ENCODE measurements at regions not wholly inside any gene's neighbourhood (a gene's known extent, or its start where the extent isn't known, plus 50 kb on each side); places are given as distances from the start of the nearest gene placed in this dataset.
A peak's percentile ranks its signal among the peaks of the same experiment; 100 is the strongest.

- H3K36me3 ChIP-seq = peaks cover 0 to 16% (median 0%) of the 10 kb centered on the region in 11 experiments; a peak in 7 of 22 replicates
- H3K27ac ChIP-seq = no peak overlapping the region
- H3K9ac ChIP-seq = no peak overlapping the region
- no peak for TF ChIP-seq Cebpa-rat (IDR thresholded peaks at IDR 0.05)
- H3K4me2 ChIP-seq = peak overlapping the region in 1 of 11 experiments; percentile 73; a peak in 2 of 22 replicates
- H3K27me3 ChIP-seq = no peaks in the 10 kb centered on the region
- no peak overlapping the region for H3K4me3 ChIP-seq
- H4K20me1 ChIP-seq = peaks cover 0 to 94% (median 71%) of the 10 kb centered on the region in 11 experiments; a peak in 20 of 22 replicates
- H3K9me3 ChIP-seq (replicated peaks in 1 of 11) = peaks cover 0 to 18% (median 12%) of the 10 kb centered on the region in 11 experiments; a peak in 10 of 22 replicates
- H3K4me1 ChIP-seq = peaks cover 0 to 40% (median 27%) of the 10 kb centered on the region in 10 experiments; a peak in 16 of 20 replicates
Measured at GRCh38 chr22:49620003-49620556, 207.6 kb downstream of the BRD1 start.

DNA sequence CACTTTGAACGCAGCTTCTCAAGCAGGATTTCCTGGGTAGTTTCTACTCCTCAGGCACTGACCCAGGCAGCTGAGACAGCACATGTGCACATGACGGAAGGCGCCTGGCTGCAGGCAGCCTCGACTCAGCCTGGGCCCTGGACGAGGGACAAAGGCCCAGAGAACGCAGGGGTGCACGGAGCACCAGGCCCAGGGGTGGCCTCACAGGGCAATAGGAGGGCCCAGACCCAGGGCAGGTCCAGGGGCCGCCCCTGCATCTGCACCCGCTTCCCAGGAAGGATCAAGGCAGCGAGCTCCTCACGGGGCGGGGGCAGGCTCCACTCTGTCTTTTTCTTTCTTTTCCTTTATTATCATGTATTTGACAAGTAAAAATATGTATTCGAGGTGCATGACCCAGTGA, 208.4 kb downstream of the BRD1 start:
- no peak for TF ChIP-seq Cebpa-rat (IDR thresholded peaks at IDR 0.05)
- Histone ChIP-seq H3K4me2 (peak overlapping the region in 6 of 11 experiments; percentile 62 to 84 (median 74); a peak in 7 of 22 replicates), H3K4me1 (peaks cover 0 to 40% (median 27%) of the 10 kb centered on the region in 10 experiments; a peak in 16 of 20 replicates), H3K9ac (no peak overlapping the region; a peak in 1 of 22 replicates), H3K36me3 (peaks cover 0 to 23% (median 0%) of the 10 kb centered on the region in 11 experiments; a peak in 7 of 22 replicates), H4K20me1 (peaks cover 0 to 90% (median 65%) of the 10 kb centered on the region in 11 experiments; a peak in 20 of 22 replicates), H3K27ac (no peak overlapping the region), H3K27me3 (no peaks in the 10 kb centered on the region), H3K4me3 (no peak overlapping the region), H3K9me3 (replicated peaks in 1 of 11) (peaks cover 0 to 23% (median 15%) of the 10 kb centered on the region in 11 experiments; a peak in 12 of 22 replicates)

DNA sequence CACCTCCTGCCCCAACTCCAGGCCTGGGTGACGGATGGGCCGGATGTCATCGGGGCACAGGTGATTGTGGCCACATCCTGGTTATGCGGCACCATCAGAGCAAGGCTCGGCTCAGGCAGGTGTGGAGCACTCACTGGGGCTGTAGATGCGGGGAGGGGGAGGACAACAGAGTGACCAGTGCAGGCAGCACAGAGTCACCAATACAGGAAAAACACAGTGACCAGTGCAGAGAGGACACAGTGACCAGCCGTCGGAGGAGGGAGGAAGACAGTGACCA, 209.1 kb downstream of the BRD1 start:
- no peak overlapping the region; a peak in 1 of 22 replicates for H3K27ac ChIP-seq
- H3K4me2 ChIP-seq = peak overlapping the region in 9 of 11 experiments; percentile 26 to 84 (median 68); a peak in 16 of 22 replicates
- H3K27me3 ChIP-seq = no peaks in the 10 kb centered on the region
- peaks cover 0 to 40% (median 27%) of the 10 kb centered on the region in 10 experiments; a peak in 16 of 20 replicates for H3K4me1 ChIP-seq
- H3K9me3 ChIP-seq (replicated peaks in 1 of 11) = peaks cover 6 to 29% (median 20%) of the 10 kb centered on the region in 11 experiments; a peak in 19 of 22 replicates
- H3K4me3 ChIP-seq = no peak overlapping the region; a peak in 1 of 20 replicates
- H3K36me3 ChIP-seq = peaks cover 0 to 30% (median 5%) of the 10 kb centered on the region in 11 experiments; a peak in 8 of 22 replicates
- peak overlapping the region in 2 of 11 experiments; percentile 44; a peak in 3 of 22 replicates for H3K9ac ChIP-seq
- TF ChIP-seq Cebpa-rat (IDR thresholded peaks at IDR 0.05) = no peak
- H4K20me1 ChIP-seq = peaks cover 0 to 89% (median 61%) of the 10 kb centered on the region in 11 experiments; a peak in 20 of 22 replicates

GRCh38 chr22:49617866-49618676, 209.6 kb downstream of the BRD1 start:
- no peak overlapping the region; a peak in 1 of 20 replicates for H3K4me3 ChIP-seq
- peaks cover 12 to 35% (median 25%) of the 10 kb centered on the region in 11 experiments; a peak in 21 of 22 replicates for H3K9me3 ChIP-seq (replicated peaks in 1 of 11)
- peaks cover 0 to 40% (median 27%) of the 10 kb centered on the region in 10 experiments; a peak in 16 of 20 replicates for H3K4me1 ChIP-seq
- peaks cover 0 to 85% (median 56%) of the 10 kb centered on the region in 11 experiments; a peak in 20 of 22 replicates for H4K20me1 ChIP-seq
- peaks cover 0 to 35% (median 10%) of the 10 kb centered on the region in 11 experiments; a peak in 10 of 22 replicates for H3K36me3 ChIP-seq
- no peaks in the 10 kb centered on the region for H3K27me3 ChIP-seq
- H3K4me2 ChIP-seq = peak overlapping the region in 9 of 11 experiments; percentile 26 to 84 (median 68); a peak in 17 of 22 replicates
- peak overlapping the region in 2 of 11 experiments; percentile 44; a peak in 4 of 22 replicates for H3K9ac ChIP-seq
- no peak overlapping the region; a peak in 1 of 22 replicates for H3K27ac ChIP-seq
- TF ChIP-seq Cebpa-rat (IDR thresholded peaks at IDR 0.05) = no peak

GRCh38 chr22:49617264-49617663, 210.4 kb downstream of the BRD1 start:
- TF ChIP-seq Cebpa-rat (IDR thresholded peaks at IDR 0.05) = no peak
- H3K27ac ChIP-seq = no peak overlapping the region
- no peak overlapping the region; a peak in 1 of 22 replicates for H3K9ac ChIP-seq
- no peak overlapping the region for H3K4me3 ChIP-seq
- H3K4me1 ChIP-seq = peaks cover 0 to 40% (median 27%) of the 10 kb centered on the region in 10 experiments; a peak in 16 of 20 replicates
- peak overlapping the region in 8 of 11 experiments; percentile 55 to 84 (median 70); a peak in 13 of 22 replicates for H3K4me2 ChIP-seq
- no peaks in the 10 kb centered on the region for H3K27me3 ChIP-seq
- H3K9me3 ChIP-seq (replicated peaks in 1 of 11) = peaks cover 20 to 40% (median 31%) of the 10 kb centered on the region in 11 experiments; a peak in 21 of 22 replicates
- peaks cover 0 to 39% (median 15%) of the 10 kb centered on the region in 11 experiments; a peak in 10 of 22 replicates for H3K36me3 ChIP-seq
- peaks cover 0 to 77% (median 48%) of the 10 kb centered on the region in 11 experiments; a peak in 19 of 22 replicates for H4K20me1 ChIP-seq

GRCh38 chr22:49616356-49617231, 211.1 kb downstream of the BRD1 start:
- Histone ChIP-seq H3K9ac (no peak overlapping the region), H3K4me2 (peak overlapping the region in 6 of 11 experiments; percentile 63 to 84 (median 74); a peak in 10 of 22 replicates), H3K4me1 (peaks cover 0 to 37% (median 26%) of the 10 kb centered on the region in 10 experiments; a peak in 16 of 20 replicates), H4K20me1 (peaks cover 0 to 70% (median 41%) of the 10 kb centered on the region in 11 experiments; a peak in 18 of 22 replicates), H3K27me3 (no peaks in the 10 kb centered on the region), H3K27ac (no peak overlapping the region), H3K9me3 (replicated peaks in 1 of 11) (peaks cover 20 to 43% (median 31%) of the 10 kb centered on the region in 11 experiments; a peak in 21 of 22 replicates), H3K4me3 (no peak overlapping the region), H3K36me3 (peaks cover 0 to 39% (median 15%) of the 10 kb centered on the region in 11 experiments; a peak in 10 of 22 replicates)
- no peak for TF ChIP-seq Cebpa-rat (IDR thresholded peaks at IDR 0.05)

DNA sequence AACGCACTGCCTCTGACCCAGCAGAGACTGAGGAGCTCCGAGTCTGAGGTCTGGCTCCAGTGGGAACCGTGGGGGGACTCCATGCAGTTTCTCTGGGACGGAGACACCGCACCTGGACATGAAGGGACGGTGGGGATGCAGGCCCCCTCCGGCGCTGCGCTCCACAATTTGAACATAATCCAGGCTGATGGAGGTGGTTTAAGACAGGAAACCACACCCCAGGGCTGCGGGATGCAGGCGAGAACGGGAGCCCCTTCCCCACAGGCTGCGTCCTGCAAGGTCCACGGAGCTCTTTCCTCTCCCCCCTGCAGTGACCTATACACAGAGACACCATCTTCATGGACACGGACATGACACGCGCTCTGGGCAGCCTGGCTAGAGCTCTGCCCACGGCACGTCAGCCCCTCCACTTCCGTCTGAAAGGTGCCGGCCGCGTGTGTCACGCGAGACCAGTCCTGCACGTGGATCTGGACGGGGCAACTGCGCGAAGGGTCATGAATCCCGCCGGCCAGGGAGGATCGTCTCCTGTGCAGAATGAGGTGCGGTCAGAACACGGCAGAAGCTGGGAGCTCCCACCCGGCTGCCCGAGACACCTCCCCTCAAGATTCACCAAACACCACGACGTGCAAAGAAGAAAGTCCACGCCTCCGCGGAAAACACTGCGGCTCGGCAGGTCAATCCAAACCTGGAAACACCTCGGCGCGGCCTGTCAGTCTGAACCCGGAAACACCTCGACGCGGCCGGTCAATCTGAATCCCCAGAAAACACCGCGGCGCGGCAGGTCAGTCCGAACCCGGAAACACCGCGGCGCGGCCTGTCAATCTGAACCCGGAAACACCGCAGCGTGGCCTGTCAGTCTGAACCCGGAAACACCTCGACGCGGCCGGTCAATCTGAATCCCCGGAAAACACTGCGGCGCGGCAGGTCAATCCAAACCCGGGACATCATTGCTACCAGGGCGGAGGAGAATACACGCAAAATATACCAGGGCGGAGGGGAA, 212.4 kb downstream of the BRD1 start:
- Histone ChIP-seq H3K4me2 (no peak overlapping the region), H3K9ac (no peak overlapping the region), H4K20me1 (peaks cover 0 to 63% (median 33%) of the 10 kb centered on the region in 11 experiments; a peak in 16 of 22 replicates), H3K36me3 (peaks cover 0 to 39% (median 15%) of the 10 kb centered on the region in 11 experiments; a peak in 9 of 22 replicates), H3K9me3 (replicated peaks in 1 of 11) (peaks cover 20 to 43% (median 31%) of the 10 kb centered on the region in 11 experiments; a peak in 21 of 22 replicates), H3K27me3 (no peaks in the 10 kb centered on the region), H3K27ac (no peak overlapping the region), H3K4me3 (no peak overlapping the region), H3K4me1 (peaks cover 0 to 33% (median 26%) of the 10 kb centered on the region in 10 experiments; a peak in 16 of 20 replicates)
- TF ChIP-seq Cebpa-rat (IDR thresholded peaks at IDR 0.05) = no peak
